ENCODE measurements at regions not wholly inside any gene's neighbourhood (a gene's known extent, or its start where the extent isn't known, plus 50 kb on each side); places are given as distances from the start of the nearest gene placed in this dataset.

DNA sequence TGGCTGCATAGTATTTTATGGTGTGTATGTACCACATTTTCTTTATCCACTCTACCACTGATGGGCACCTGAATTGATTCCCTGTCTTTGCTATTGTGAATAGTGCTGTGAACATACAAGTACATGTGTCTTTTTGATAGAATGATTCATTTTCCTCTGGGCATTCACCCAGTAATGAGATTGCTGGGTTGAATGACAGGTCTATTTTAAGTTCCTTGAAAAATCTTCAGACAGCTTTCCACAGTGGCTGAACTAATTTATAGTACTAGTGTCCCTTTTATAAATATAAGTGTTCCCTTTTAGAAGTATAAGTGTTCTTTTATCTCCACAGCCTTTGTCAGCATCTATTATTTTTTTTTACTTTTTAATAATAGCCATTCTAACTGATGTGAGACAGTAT lies 303.9 kb upstream of the EPHA4 start:
- TF ChIP-seq, protein P1, sequence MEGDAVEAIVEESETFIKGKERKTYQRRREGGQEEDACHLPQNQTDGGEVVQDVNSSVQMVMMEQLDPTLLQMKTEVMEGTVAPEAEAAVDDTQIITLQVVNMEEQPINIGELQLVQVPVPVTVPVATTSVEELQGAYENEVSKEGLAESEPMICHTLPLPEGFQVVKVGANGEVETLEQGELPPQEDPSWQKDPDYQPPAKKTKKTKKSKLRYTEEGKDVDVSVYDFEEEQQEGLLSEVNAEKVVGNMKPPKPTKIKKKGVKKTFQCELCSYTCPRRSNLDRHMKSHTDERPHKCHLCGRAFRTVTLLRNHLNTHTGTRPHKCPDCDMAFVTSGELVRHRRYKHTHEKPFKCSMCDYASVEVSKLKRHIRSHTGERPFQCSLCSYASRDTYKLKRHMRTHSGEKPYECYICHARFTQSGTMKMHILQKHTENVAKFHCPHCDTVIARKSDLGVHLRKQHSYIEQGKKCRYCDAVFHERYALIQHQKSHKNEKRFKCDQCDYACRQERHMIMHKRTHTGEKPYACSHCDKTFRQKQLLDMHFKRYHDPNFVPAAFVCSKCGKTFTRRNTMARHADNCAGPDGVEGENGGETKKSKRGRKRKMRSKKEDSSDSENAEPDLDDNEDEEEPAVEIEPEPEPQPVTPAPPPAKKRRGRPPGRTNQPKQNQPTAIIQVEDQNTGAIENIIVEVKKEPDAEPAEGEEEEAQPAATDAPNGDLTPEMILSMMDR (IDR thresholded peaks at IDR 0.05; ENCODE audit: extremely low read depth, insufficient read depth, missing control alignments) = no peak
- in situ Hi-C loops (cut with MboI; ENCODE audit: low pct_unique_long_range_greater_than_20kb, low sequenced_read_pairs, unreplicated experiment) = no loop called here
- no peak for DNase-seq (ENCODE audit: low spot score)

DNA sequence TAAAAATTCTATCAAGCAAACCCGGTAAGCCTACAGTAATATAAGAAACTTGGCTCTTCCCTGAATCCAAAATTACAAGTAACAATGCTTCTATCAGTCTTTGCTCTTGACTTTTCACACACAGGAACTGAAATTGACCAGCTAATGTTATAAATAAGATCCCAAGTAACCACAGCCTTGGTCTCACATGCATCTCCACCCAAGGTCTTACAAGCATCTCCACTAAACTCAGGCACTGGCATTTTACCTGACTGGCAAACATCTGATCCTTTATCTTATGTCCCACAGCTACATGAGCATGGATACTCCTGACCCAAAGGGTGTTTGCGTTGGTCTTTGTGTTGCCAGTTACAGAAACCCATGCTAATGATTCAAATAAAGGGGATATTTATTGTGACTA lies 302.3 kb upstream of the EPHA4 start:
- in situ Hi-C loops (cut with MboI; ENCODE audit: low pct_unique_long_range_greater_than_20kb, low sequenced_read_pairs, unreplicated experiment) = no loop called here

DNA sequence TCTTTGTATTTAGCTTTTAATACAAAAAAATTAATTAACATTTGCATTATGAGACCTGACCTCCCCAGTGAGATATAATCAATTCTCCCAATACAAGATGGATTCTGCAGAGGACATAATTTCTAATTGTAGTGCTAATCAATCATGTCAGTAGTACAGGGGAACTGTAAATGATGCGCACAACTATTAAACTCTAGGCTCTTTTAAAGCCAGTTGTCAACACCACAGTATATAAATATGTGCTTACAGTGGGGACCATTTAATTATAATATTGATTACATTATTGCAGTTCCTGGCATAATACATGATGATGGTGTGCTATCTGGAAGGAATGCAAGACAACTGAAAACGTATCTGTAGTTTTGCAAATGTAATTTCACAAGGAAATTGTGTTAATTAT lies 285.6 kb upstream of the EPHA4 start:
- DNase-seq (ENCODE audit: low spot score) = no peak
- TF ChIP-seq, protein P1 (IDR thresholded peaks at IDR 0.05; ENCODE audit: extremely low read depth, insufficient read depth, missing control alignments) = no peak
- in situ Hi-C loops (cut with MboI; ENCODE audit: low pct_unique_long_range_greater_than_20kb, low sequenced_read_pairs, unreplicated experiment) = no loop called here

More for the DNA sequence above, 302.3 kb upstream of the EPHA4 start:
- TF ChIP-seq, protein P1 (IDR thresholded peaks at IDR 0.05; ENCODE audit: extremely low read depth, insufficient read depth, missing control alignments) = no peak
- DNase-seq (ENCODE audit: low spot score) = no peak

DNA sequence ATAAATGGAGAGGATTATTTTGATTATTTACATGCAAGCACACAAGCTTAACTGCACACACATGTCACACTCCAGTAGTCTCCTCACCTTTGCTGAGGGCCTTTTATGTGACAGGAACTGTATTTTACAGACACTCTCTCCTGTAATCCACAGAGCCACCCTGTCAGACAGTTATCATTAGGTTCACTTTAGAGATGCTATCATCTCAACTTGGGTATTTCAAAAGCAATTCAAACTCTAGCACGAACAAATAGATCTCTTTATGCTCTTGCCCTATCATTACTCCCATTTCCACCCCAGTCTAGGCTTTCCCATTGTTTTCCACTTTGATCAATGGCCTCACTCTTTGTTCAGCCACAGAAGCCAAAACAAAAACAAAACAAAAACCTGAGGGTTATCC lies 281.2 kb upstream of the EPHA4 start:
- DNase-seq (ENCODE audit: low spot score) = no peak
- in situ Hi-C loops (cut with MboI; ENCODE audit: low pct_unique_long_range_greater_than_20kb, low sequenced_read_pairs, unreplicated experiment) = no loop called here
- TF ChIP-seq, protein P1 (IDR thresholded peaks at IDR 0.05; ENCODE audit: extremely low read depth, insufficient read depth, missing control alignments) = no peak

DNA sequence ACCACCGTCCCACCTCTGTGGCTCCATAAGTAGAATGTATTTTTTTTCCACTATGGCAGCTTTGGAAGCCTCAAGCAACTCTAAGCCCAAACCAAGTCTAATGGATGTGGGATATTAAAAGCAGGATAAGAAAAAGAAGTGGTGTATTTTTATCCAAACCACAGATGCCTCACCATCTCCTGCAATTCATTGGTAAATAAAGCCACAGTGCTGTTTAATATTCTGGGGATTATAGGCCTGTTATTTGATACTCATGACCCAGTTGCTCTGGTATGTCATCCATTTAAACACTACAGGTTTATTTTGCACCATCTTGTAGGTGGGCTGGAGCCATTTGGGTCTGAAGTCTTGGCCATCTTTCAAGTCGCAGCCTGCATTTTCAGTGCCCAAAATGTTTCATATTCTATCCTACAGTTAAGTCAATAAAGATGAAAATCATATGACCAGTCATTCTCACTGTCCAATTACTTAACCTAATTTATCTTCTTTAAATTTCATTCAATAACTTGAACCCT lies 279.5 kb upstream of the EPHA4 start:
- no peak for DNase-seq (ENCODE audit: low spot score)
- in situ Hi-C loops (cut with MboI; ENCODE audit: low pct_unique_long_range_greater_than_20kb, low sequenced_read_pairs, unreplicated experiment) = no loop called here
- TF ChIP-seq, protein P1 (IDR thresholded peaks at IDR 0.05; ENCODE audit: extremely low read depth, insufficient read depth, missing control alignments) = no peak

DNA sequence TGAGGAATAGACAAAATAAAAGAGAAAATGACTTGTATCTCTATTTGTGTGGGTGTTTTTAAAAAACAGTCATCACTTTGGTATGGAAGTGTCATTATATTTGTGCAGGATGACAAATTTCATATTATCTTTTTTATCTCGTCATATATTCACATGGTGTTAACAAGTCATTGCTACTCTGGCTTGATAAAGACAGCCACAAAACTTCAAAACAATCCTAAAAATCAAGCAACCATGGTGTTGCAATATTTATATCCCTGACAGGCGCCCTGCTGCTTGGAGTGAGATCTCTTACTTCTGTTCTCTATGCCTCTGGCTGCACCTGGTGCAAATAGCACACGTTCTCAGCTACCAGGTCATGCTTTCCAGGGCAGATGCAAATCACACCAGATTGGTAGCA lies 278.0 kb upstream of the EPHA4 start:
- TF ChIP-seq, protein P1 (IDR thresholded peaks at IDR 0.05; ENCODE audit: extremely low read depth, insufficient read depth, missing control alignments) = no peak
- no peak for DNase-seq (ENCODE audit: low spot score)
- in situ Hi-C loops (cut with MboI; ENCODE audit: low pct_unique_long_range_greater_than_20kb, low sequenced_read_pairs, unreplicated experiment) = no loop called here

DNA sequence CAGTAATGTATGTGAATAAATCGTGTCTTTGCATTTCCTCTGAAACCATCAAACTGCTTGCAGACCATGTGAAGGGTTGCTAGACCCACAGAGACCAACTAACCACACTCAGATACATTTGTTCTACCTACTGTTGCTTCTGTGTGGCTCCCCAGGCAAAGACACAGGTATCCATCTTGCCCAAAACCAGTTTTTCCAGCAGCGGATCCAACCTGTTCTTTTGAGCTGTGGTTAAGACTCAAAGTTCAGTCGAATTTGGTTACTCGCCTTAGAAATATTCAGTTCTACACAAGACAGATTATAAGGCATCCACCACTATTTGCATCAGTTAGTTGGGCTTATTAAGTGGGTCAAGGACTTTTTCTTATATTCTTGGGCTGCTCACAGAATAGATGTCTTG lies 276.2 kb upstream of the EPHA4 start:
- in situ Hi-C loops (cut with MboI; ENCODE audit: low pct_unique_long_range_greater_than_20kb, low sequenced_read_pairs, unreplicated experiment) = no loop called here
- DNase-seq (ENCODE audit: low spot score) = no peak

More for the DNA sequence above, 276.2 kb upstream of the EPHA4 start:
- TF ChIP-seq, protein P1 (IDR thresholded peaks at IDR 0.05; ENCODE audit: extremely low read depth, insufficient read depth, missing control alignments) = no peak
